ENCODE measurements at regions not wholly inside any gene's neighbourhood (a gene's known extent, or its start where the extent isn't known, plus 50 kb on each side); places are given as distances from the start of the nearest gene placed in this dataset.

DNA sequence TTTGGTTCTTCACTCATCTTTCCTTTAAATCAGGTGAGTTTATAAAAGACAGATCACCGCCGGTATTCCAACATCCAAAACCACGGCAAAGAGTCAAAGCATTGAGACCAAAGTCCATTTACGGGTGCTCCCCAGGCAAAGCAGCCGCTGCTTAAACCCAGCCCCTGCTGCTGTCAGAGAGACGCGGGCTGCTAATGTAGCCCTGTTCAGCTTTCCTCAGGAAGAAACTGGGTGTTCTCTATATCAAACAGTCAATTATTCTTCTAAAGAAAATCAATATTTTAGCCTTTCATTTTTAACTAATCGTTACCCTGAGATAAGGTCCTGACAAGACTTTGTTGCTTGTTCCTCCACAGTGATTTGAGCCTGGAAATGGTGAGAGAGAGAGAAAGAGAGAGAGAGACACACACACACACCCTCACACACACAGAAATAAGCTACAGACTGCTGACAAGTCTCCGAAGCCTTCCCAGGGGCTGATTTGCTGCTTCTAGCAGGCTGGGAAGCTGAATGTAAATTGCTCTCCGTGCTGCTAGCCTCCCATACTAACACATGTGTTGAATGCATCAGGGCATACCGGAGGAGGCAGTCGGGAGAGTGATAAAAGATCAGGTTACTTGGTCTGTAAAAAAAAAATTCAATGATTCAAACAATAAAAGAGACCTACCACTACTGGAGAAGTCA, 183.0 kb upstream of the ANK3 start:
- Mint-ChIP-seq H3K27me3 (no peaks in the 10 kb centered on the region), H3K4me1 (peaks cover 68% of the 10 kb centered on the region), H3K36me3 (ENCODE audit: low read depth) (peaks cover 33% of the 10 kb centered on the region), H3K4me3 (peak overlapping the region; percentile 80), H3K9me3 (peaks cover 15% of the 10 kb centered on the region), H3K27ac (peak overlapping the region; percentile 91)
- CTCF ChIA-PET: no interaction called here
- peak; percentile 31 for DNase-seq
- POLR2A ChIA-PET: no interaction called here

DNA sequence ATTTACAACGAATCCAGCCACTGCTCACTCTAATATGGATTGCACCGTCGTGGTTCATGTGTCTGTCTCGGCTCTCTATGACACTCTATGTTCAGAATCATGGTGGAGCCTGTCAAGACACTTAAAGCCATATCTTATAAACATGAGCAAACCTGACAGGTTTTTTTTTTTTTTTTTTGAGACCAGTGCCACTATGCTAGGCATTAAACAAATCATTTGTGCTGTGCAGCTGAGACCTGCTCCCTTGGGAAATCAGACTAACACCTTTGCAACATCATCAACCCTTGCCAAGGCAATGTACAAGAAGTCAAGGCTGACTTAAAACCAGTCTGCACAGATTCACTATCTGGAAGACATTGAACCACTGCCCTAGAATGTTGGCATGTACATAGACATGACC, 181.2 kb upstream of the ANK3 start:
- H3K4me1 Mint-ChIP-seq: peaks cover 70% of the 10 kb centered on the region
- peaks cover 30% of the 10 kb centered on the region for H3K36me3 Mint-ChIP-seq (ENCODE audit: low read depth)
- no peaks in the 10 kb centered on the region for H3K27me3 Mint-ChIP-seq
- ChIA-PET POLR2A (no interaction called here), CTCF (interaction anchor here (1.5 kb wide), 1 partner anchor 15 kb away, joined by 3 read pairs; no protein-coding TSS in a partner anchor)
- peaks cover 13% of the 10 kb centered on the region for H3K9me3 Mint-ChIP-seq
- no peak for DNase-seq
- H3K27ac Mint-ChIP-seq: no peak overlapping the region
- H3K4me3 Mint-ChIP-seq: no peak overlapping the region

DNA sequence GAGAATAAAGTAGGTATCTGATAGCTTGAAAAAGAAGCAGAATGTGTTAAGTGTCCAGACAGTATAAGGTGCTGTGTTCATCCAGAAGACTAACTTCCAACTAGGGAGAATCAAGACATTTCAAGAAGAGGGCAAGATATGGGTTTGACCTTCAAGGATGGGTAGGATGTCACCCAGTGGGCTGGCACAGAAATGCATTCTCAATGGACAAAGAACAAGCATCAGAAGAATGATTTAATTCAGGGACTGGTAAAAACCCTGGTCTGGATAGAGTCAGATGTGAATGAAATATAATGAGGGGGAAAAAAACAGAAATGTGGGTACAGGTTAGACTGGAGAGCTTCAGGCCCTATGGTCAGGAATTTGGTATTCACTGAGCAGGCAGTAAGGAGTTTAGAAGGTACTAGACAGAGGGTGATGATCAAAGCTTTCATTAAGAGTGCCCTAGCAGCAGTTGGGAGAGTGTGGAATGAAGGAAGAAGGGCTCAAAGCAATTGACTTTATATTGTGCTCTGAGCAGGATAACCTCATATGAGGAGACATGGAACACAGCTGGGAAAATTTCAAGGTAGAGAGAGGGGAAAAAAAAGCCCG, 180.7 kb upstream of the ANK3 start:
- peaks cover 34% of the 10 kb centered on the region for H3K36me3 Mint-ChIP-seq (ENCODE audit: low read depth)
- H3K4me1 Mint-ChIP-seq: peaks cover 71% of the 10 kb centered on the region
- peak overlapping the region; percentile 61 for H3K27ac Mint-ChIP-seq
- POLR2A ChIA-PET: no interaction called here
- H3K27me3 Mint-ChIP-seq: no peaks in the 10 kb centered on the region
- CTCF ChIA-PET: interaction anchor here (1.5 kb wide), 1 partner anchor 14 kb away, joined by 3 read pairs; no protein-coding TSS in a partner anchor
- H3K9me3 Mint-ChIP-seq: peaks cover 17% of the 10 kb centered on the region
- no peak for DNase-seq
- peak overlapping the region; percentile 40 for H3K4me3 Mint-ChIP-seq

DNA sequence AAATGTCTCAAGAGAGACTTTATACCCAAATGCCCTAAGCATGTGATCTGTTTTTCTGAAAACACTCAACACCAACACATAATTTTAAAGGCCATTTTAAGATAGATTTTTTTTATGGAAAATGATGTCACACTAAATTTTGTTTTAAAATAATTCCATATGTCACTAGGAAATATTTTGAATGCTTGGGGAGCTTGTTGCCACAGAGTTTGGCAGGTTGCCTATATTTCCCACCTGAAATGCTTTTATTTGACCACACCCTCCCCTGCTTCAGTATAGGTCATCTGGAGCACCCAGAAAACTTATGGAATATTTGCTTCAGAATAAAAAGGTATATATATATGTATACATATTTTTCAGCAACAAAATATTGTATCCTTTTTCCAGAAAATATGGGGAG, 180.0 kb upstream of the ANK3 start:
- ChIA-PET POLR2A (no interaction called here), CTCF (no interaction called here)
- Mint-ChIP-seq H3K4me3 (no peak overlapping the region), H3K27ac (no peak overlapping the region), H3K36me3 (ENCODE audit: low read depth) (peaks cover 37% of the 10 kb centered on the region), H3K27me3 (no peaks in the 10 kb centered on the region), H3K9me3 (peaks cover 18% of the 10 kb centered on the region), H3K4me1 (peaks cover 68% of the 10 kb centered on the region)
- DNase-seq: no peak

DNA sequence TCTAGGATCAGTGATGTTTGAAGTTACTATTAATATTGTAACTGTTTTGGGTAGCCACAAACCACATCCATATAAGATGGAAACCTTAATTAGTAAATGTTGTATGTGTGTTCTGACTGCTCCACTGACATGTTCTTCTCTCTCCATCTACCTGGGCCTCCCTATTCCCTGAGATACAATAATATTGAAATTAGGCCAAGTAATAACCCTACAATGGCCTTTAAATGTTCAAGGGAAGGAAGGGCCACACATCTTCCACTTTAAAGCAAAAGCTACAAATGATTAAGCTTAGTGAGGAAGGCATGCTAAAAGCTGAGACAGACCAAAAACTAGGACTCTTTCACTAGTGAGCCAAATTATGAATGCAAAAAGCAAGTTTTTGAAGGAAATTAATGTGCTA, 176.4 kb upstream of the ANK3 start:
- POLR2A ChIA-PET: no interaction called here
- DNase-seq: no peak
- no peak overlapping the region for H3K4me3 Mint-ChIP-seq
- peak overlapping the region; percentile 60 for H3K27ac Mint-ChIP-seq
- H3K4me1 Mint-ChIP-seq: peaks cover 40% of the 10 kb centered on the region
- peaks cover 41% of the 10 kb centered on the region for H3K36me3 Mint-ChIP-seq (ENCODE audit: low read depth)
- no peaks in the 10 kb centered on the region for H3K27me3 Mint-ChIP-seq
- CTCF ChIA-PET: interaction anchor here (0.6 to 2.0 kb wide), 4 partner anchors 9 to 1465 kb away, joined by 3 to 4 read pairs (median 4); no protein-coding TSS in a partner anchor
- H3K9me3 Mint-ChIP-seq: peaks cover 18% of the 10 kb centered on the region

DNA sequence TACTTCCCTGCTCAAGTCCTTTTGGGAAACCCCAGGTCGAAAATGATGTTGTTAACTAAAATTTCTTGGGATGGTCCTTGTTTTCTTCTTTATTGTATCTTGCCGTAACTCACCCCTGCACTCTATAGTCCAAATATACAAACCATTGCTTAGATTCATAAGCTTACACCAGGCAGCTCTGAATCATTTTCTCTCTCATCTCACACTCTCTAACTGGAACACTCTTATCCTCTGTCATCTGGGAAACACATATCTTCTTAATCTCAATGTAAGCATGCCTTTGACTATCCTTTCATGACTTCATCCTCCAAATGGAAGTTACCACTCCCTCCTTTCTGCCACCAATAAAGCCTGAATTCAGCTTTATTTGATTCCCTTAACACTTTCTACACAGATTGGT, 175.8 kb upstream of the ANK3 start:
- Mint-ChIP-seq H3K27me3 (no peaks in the 10 kb centered on the region), H3K27ac (no peak overlapping the region), H3K9me3 (peaks cover 18% of the 10 kb centered on the region), H3K36me3 (ENCODE audit: low read depth) (peaks cover 39% of the 10 kb centered on the region), H3K4me3 (no peak overlapping the region), H3K4me1 (peaks cover 34% of the 10 kb centered on the region)
- POLR2A ChIA-PET: no interaction called here
- CTCF ChIA-PET: interaction anchor here (1.3 to 2.0 kb wide), 2 partner anchors 9 to 64 kb away, joined by 3 to 4 read pairs; no protein-coding TSS in a partner anchor
- no peak for DNase-seq

DNA sequence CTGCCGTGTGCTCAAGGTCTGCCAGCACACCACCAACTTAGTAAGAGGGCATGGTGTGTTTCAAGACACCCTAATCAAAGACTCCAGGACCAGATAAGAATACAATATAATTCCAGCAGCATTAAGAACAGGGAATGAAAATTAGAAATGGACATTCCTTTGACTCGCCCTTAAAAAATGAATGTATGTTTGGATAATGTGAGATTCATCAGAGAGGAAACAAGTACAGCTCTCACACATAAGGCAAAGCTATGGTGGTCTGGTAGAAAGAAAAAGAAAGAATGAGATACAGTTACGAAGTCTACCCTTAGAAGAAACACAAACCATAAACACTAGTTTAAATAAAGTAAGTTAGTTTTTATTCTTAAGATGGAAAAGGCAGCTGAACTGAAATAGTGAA, 174.8 kb upstream of the ANK3 start:
- Mint-ChIP-seq H3K4me3 (no peak overlapping the region), H3K36me3 (ENCODE audit: low read depth) (peaks cover 33% of the 10 kb centered on the region), H3K27me3 (no peaks in the 10 kb centered on the region), H3K4me1 (peaks cover 28% of the 10 kb centered on the region), H3K27ac (no peak overlapping the region), H3K9me3 (peaks cover 18% of the 10 kb centered on the region)
- ChIA-PET POLR2A (no interaction called here), CTCF (no interaction called here)
- no peak for DNase-seq

DNA sequence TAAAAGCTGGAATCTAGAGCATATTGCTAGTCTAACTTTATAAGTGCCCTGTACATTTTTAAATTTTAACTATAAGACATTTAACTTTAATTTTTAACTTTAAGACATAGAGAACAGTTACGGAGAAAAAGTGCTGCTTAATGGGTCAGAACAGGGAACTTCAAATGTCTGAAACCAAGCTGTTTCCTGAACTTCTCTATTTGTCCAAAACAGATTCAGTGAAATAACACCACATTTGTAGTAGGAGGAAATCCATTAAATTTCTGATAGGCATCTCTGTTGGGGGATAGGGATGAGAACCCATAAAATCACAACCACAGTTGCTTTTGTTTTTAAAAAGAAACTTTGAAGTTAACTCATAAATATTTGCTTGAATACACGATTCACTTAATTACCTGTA, 170.8 kb upstream of the ANK3 start:
- H3K36me3 Mint-ChIP-seq (ENCODE audit: low read depth): peaks cover 13% of the 10 kb centered on the region
- H3K4me3 Mint-ChIP-seq: no peak overlapping the region
- CTCF ChIA-PET: no interaction called here
- POLR2A ChIA-PET: no interaction called here
- peaks cover under 1% of the 10 kb centered on the region for H3K4me1 Mint-ChIP-seq
- peaks cover 2% of the 10 kb centered on the region for H3K9me3 Mint-ChIP-seq
- DNase-seq: no peak
- H3K27me3 Mint-ChIP-seq: no peaks in the 10 kb centered on the region
- no peak overlapping the region for H3K27ac Mint-ChIP-seq

DNA sequence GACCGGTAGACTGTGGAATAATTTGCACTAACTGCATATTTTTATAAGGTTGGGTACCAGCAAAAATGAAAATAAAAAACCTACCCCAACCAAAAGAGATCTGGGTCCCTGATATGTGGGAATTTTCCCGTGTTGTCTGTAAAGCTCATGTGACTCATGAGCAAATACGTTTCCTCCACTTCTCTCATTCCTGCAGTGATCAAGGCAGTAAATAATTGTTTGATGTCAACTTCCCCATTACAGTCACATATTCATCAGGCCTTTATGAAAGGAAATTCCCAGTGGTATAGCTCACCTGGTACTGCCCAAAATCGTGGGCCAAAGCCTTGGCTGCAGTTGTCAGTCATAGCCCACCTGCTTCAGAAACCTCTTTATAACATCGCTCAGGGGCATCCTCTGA, 166.0 kb upstream of the ANK3 start:
- H3K4me1 Mint-ChIP-seq: no peaks in the 10 kb centered on the region
- DNase-seq: no peak
- peaks cover 7% of the 10 kb centered on the region for H3K9me3 Mint-ChIP-seq
- ChIA-PET CTCF (interaction anchor here (1.3 kb wide), 1 partner anchor 15 kb away, joined by 3 read pairs; no protein-coding TSS in a partner anchor), POLR2A (no interaction called here)
- H3K27me3 Mint-ChIP-seq: no peaks in the 10 kb centered on the region
- peaks cover 11% of the 10 kb centered on the region for H3K36me3 Mint-ChIP-seq (ENCODE audit: low read depth)
- no peak overlapping the region for H3K27ac Mint-ChIP-seq
- H3K4me3 Mint-ChIP-seq: no peak overlapping the region

DNA sequence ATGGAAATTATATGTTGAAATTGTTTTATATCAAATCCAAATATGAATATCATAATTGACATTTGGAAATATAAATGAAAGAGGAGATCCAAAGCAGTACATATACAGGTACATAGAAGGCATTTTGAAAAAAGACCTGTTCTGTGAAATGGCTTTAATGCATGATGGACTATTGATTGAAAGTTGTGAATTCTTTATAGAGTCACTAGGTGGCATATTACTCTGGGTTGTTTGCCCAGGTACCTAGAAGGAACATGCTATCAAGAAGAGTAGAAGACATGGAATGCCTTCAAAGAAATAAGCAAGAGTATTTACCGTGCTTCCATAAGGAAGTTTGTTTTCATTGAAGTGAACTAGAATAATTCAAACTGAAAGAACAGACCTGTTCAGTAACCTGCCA, 160.0 kb upstream of the ANK3 start:
- no peak overlapping the region for H3K27ac Mint-ChIP-seq

DNA sequence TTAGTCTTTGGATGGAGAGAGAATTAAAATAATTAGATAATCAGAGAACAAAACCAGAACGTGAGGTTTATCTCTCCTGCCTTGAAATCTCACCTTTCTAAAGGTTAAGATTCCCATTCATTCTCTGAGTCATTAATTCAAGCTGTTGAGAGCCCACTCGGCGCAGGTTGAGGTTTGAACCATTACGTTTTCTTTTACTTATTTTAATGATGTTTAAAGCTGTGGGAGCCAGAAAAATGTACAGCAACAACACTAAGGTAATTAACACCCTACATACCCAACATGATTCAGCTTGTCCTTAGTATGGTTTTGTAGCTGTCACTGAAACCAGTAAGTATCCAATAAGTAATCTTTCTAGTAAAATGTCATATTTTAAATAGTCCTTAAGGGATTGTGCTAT, 153.0 kb upstream of the ANK3 start:
- DNase-seq: no peak
- Mint-ChIP-seq H3K27me3 (no peaks in the 10 kb centered on the region), H3K27ac (no peak overlapping the region), H3K4me1 (peaks cover 6% of the 10 kb centered on the region), H3K4me3 (no peak overlapping the region), H3K36me3 (ENCODE audit: low read depth) (peaks cover 6% of the 10 kb centered on the region), H3K9me3 (no peaks in the 10 kb centered on the region)
- CTCF ChIA-PET: no interaction called here
- POLR2A ChIA-PET: no interaction called here

More for the DNA sequence above, 160.0 kb upstream of the ANK3 start:
- H3K4me1 Mint-ChIP-seq: no peaks in the 10 kb centered on the region
- H3K9me3 Mint-ChIP-seq: peaks cover 7% of the 10 kb centered on the region
- POLR2A ChIA-PET: no interaction called here
- H3K36me3 Mint-ChIP-seq (ENCODE audit: low read depth): peaks cover 6% of the 10 kb centered on the region
- no peak overlapping the region for H3K4me3 Mint-ChIP-seq
- CTCF ChIA-PET: interaction anchor here (1.4 kb wide), 1 partner anchor 10 kb away, joined by 3 read pairs; no protein-coding TSS in a partner anchor
- no peak for DNase-seq
- H3K27me3 Mint-ChIP-seq: no peaks in the 10 kb centered on the region

DNA sequence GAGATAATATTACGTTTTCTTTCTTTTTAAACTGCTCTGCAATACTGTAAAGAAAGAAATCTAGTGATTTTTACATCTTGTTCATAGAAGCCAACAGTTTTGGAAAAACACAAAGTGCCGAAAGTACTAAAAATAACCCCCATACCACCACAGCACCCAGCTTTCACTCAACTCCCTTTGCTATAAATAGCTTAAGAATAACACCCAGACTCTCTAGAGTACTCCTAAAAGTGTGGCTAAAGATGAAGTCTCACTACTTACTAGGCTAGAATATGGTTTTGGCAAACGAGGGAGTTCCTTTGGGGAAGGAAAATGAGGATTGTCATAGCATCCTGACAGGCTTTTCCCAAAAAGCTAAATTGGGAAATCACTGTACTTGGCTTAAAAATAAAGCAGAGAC, 151.8 kb upstream of the ANK3 start:
- no peak for DNase-seq
- H3K27me3 Mint-ChIP-seq: no peaks in the 10 kb centered on the region
- POLR2A ChIA-PET: no interaction called here
- no peaks in the 10 kb centered on the region for H3K9me3 Mint-ChIP-seq
- peaks cover 6% of the 10 kb centered on the region for H3K36me3 Mint-ChIP-seq (ENCODE audit: low read depth)
- no peak overlapping the region for H3K27ac Mint-ChIP-seq
- CTCF ChIA-PET: interaction anchor here (0.6 to 0.8 kb wide), 2 partner anchors 11 to 207 kb away, joined by 3 to 4 read pairs; no protein-coding TSS in a partner anchor
- no peak overlapping the region for H3K4me3 Mint-ChIP-seq
- peaks cover 10% of the 10 kb centered on the region for H3K4me1 Mint-ChIP-seq

DNA sequence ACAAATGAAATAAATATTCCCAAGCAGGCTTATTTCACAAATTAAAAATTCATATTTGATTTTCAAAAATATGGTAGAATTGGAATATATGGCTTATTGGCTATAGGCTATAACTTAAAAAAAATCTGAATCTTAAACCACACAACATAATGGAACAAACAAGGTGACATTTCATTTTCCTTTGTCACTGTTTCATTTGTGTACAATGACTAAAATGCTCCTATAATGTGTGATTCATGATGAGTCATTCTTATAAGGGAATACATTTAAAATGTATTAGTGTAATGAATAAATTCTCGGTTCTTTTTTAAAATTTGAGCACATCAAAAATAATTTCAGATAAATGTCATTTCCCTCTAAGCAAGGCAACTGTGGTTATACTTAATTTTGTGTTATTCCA, 148.0 kb upstream of the ANK3 start:
- CTCF ChIA-PET: no interaction called here
- Mint-ChIP-seq H3K36me3 (ENCODE audit: low read depth) (peaks cover 9% of the 10 kb centered on the region), H3K27ac (no peak overlapping the region), H3K4me1 (peaks cover 22% of the 10 kb centered on the region), H3K9me3 (no peaks in the 10 kb centered on the region), H3K27me3 (no peaks in the 10 kb centered on the region), H3K4me3 (no peak overlapping the region)
- POLR2A ChIA-PET: no interaction called here
- DNase-seq: no peak

Measured in activated CD4-positive, alpha-beta T cell treated with anti-CD3 and anti-CD28 coated beads, Interleukin-2, amount 10 ng/mL, durations not matched to agents 7 days and 5 days (primary cell).